Spinal cord (tissue), 9 donors: ENCODE measurements at regions not wholly inside any gene's neighbourhood (a gene's known extent, or its start where the extent isn't known, plus 50 kb on each side); places are given as distances from the start of the nearest gene placed in this dataset.

Source experiments
- DNase-seq, 6 donors: peaks; one replicate each; pipeline versions ENCODE4 v3.0.0 to v3.0.0-alpha.2; 2013 to 2015; ENCODE audit warnings: low spot score in 6 of 6, low read depth in 4 of 6
- H3K27ac ChIP-seq: one replicate; pipeline ENCODE4 v1.5.1; 2013; ENCODE audit warnings: low read depth, low read length, control low read depth
- H3K27me3 ChIP-seq: one replicate; pipeline ENCODE4 v1.6.1; 2013; ENCODE audit warnings: low read length; ENCODE audit not compliant: control insufficient read depth, insufficient read depth
- H3K36me3 ChIP-seq: one replicate; pipeline ENCODE4 v1.6.1; 2013; ENCODE audit warnings: low read length; ENCODE audit not compliant: control insufficient read depth, insufficient read depth
- H3K4me1 ChIP-seq: one replicate; pipeline ENCODE4 v1.6.1; 2013; ENCODE audit warnings: low read length; ENCODE audit not compliant: control insufficient read depth, insufficient read depth
- H3K4me3 ChIP-seq: one replicate; pipeline ENCODE4 v1.5.1; 2013; ENCODE audit warnings: low read depth, low read length, control low read depth
- H3K9me3 ChIP-seq: one replicate; pipeline ENCODE4 v1.6.1; 2013; ENCODE audit warnings: low read length; ENCODE audit not compliant: control insufficient read depth, insufficient read depth
- WGBS: methylation state at CpG from one replicate; pipeline ENCODE4 v1.1.5; 2013; ENCODE audit warnings: missing lambda C conversion rate; ENCODE audit not compliant: insufficient coverage; 5-methylcytosine and 5-hydroxymethylcytosine counted together
- donor health status: healthy.

GRCh38 chr6:115004982-115005381 lies 662.2 kb upstream of the HS3ST5 start:
- Histone ChIP-seq H3K9me3 (no peaks in the 10 kb centered on the region), H3K27ac (no peak overlapping the region), H3K27me3 (no peaks in the 10 kb centered on the region), H3K4me3 (no peak overlapping the region), H3K36me3 (no peaks in the 10 kb centered on the region), H3K4me1 (no peaks in the 10 kb centered on the region)
- peak in 5 of 6 donors; percentile 24 to 96 (median 48) for DNase-seq
- WGBS: no CpG with 5 or more reads among the region's 4 CpGs

GRCh38 chr6:115004204-115004603 lies 661.4 kb upstream of the HS3ST5 start:
- no CpG with 5 or more reads among the region's 1 CpG for WGBS
- peak in 2 of 6 donors; percentile 1 to 33 for DNase-seq
- no peaks in the 10 kb centered on the region for H3K4me1 ChIP-seq
- no peaks in the 10 kb centered on the region for H3K27me3 ChIP-seq
- H3K36me3 ChIP-seq: no peaks in the 10 kb centered on the region
- no peak overlapping the region for H3K27ac ChIP-seq
- no peaks in the 10 kb centered on the region for H3K9me3 ChIP-seq
- H3K4me3 ChIP-seq: no peak overlapping the region

- no peaks in the 10 kb centered on the region for H3K9me3 ChIP-seq
Measured at GRCh38 chr6:115001731-115002350, 659.0 kb upstream of the HS3ST5 start.

GRCh38 chr6:115000736-115001135 lies 657.9 kb upstream of the HS3ST5 start:
- Histone ChIP-seq H3K36me3 (no peaks in the 10 kb centered on the region), H3K27ac (no peak overlapping the region), H3K4me3 (no peak overlapping the region), H3K27me3 (no peaks in the 10 kb centered on the region), H3K9me3 (no peaks in the 10 kb centered on the region), H3K4me1 (no peaks in the 10 kb centered on the region)
- no peak for DNase-seq
- WGBS: 85% methylated on average over 4 of the region's 4 CpGs

More at GRCh38 chr6:115001731-115002350, 659.0 kb upstream of the HS3ST5 start:
- no peaks in the 10 kb centered on the region for H3K4me1 ChIP-seq
- H3K36me3 ChIP-seq: no peaks in the 10 kb centered on the region
- H3K27me3 ChIP-seq: no peaks in the 10 kb centered on the region
- H3K27ac ChIP-seq: no peak overlapping the region
- no peak for DNase-seq
- no peak overlapping the region for H3K4me3 ChIP-seq
- WGBS: 91% methylated on average over 7 of the region's 8 CpGs

GRCh38 chr6:114998492-114998891 lies 655.7 kb upstream of the HS3ST5 start:
- Histone ChIP-seq H3K36me3 (no peaks in the 10 kb centered on the region), H3K4me3 (no peak overlapping the region), H3K27me3 (no peaks in the 10 kb centered on the region), H3K9me3 (no peaks in the 10 kb centered on the region), H3K27ac (no peak overlapping the region), H3K4me1 (no peaks in the 10 kb centered on the region)
- no peak for DNase-seq
- WGBS: 86% methylated on average over 5 of the region's 8 CpGs

- no peak for DNase-seq
- no peaks in the 10 kb centered on the region for H3K9me3 ChIP-seq
- no peaks in the 10 kb centered on the region for H3K36me3 ChIP-seq
- H3K4me1 ChIP-seq: no peaks in the 10 kb centered on the region
- H3K27me3 ChIP-seq: no peaks in the 10 kb centered on the region
- H3K4me3 ChIP-seq: no peak overlapping the region
- H3K27ac ChIP-seq: no peak overlapping the region
- 96% methylated on average over 3 of the region's 4 CpGs for WGBS
Measured at GRCh38 chr6:114997813-114998292, 655.0 kb upstream of the HS3ST5 start.

- Histone ChIP-seq H3K27me3 (no peaks in the 10 kb centered on the region), H3K36me3 (no peaks in the 10 kb centered on the region), H3K9me3 (no peaks in the 10 kb centered on the region), H3K27ac (no peak overlapping the region), H3K4me1 (no peaks in the 10 kb centered on the region), H3K4me3 (no peak overlapping the region)
- DNase-seq: no peak
Measured at GRCh38 chr6:114995526-114995925, 652.7 kb upstream of the HS3ST5 start.

- no peak overlapping the region for H3K27ac ChIP-seq
- H3K9me3 ChIP-seq: no peaks in the 10 kb centered on the region
- DNase-seq: no peak
- no peaks in the 10 kb centered on the region for H3K27me3 ChIP-seq
- 96% methylated on average over 2 of the region's 5 CpGs for WGBS
- no peak overlapping the region for H3K4me3 ChIP-seq
- no peaks in the 10 kb centered on the region for H3K36me3 ChIP-seq
- no peaks in the 10 kb centered on the region for H3K4me1 ChIP-seq
Measured at GRCh38 chr6:114989279-114989964, 646.6 kb upstream of the HS3ST5 start.

- no peaks in the 10 kb centered on the region for H3K27me3 ChIP-seq
- no peaks in the 10 kb centered on the region for H3K4me1 ChIP-seq
- WGBS: 100% methylated on average over 1 of the region's 2 CpGs
- H3K27ac ChIP-seq: no peak overlapping the region
- no peaks in the 10 kb centered on the region for H3K9me3 ChIP-seq
- DNase-seq: no peak
- no peaks in the 10 kb centered on the region for H3K36me3 ChIP-seq
- no peak overlapping the region for H3K4me3 ChIP-seq
Measured at GRCh38 chr6:114987281-114987680, 644.5 kb upstream of the HS3ST5 start.

GRCh38 chr6:114955363-114955762 lies 612.5 kb upstream of the HS3ST5 start:
- no peak for DNase-seq
- no peak overlapping the region for H3K4me3 ChIP-seq
- no peaks in the 10 kb centered on the region for H3K36me3 ChIP-seq
- no peaks in the 10 kb centered on the region for H3K4me1 ChIP-seq
- H3K27ac ChIP-seq: no peak overlapping the region
- no peaks in the 10 kb centered on the region for H3K9me3 ChIP-seq
- no CpG with 5 or more reads among the region's 1 CpG for WGBS
- no peaks in the 10 kb centered on the region for H3K27me3 ChIP-seq
